ENCODE measurements at regions not wholly inside any gene's neighbourhood (a gene's known extent, or its start where the extent isn't known, plus 50 kb on each side); places are given as distances from the start of the nearest gene placed in this dataset.

DNA sequence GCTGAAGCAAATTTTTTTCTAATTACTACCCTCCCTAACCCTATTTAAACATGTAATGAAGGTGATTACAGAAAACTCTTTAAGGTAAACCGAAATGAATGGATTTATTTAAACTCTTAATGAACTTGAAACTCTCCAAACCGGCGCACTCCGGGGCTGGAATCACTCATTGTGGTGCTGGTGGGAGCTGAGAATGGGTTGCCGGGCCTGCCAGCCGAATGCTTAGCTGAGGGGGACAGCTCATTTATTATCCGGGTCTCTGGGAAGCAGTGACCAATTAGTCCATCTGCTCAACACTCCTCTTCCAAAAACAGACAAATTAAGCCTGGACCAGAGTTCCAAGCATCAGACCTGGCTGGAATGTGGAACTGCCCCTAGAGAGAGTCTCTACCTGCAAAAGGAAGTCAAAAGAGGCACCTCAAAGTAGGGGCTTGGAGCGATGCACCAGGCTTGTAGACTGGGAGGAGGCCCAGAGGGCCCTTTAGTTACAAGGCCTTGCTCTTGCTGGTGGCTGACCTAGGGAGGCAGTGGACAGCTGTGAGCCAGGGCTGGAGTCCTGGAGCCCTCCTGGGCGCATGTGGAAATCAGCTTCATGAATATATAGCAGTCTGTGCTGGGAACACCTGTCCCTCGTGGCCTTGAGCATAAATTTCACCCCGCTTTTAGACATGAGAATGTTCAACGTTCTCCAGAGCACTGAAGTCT lies 320.7 kb downstream of the AJAP1 start (continued):
- TF ChIP-seq, protein P1, sequence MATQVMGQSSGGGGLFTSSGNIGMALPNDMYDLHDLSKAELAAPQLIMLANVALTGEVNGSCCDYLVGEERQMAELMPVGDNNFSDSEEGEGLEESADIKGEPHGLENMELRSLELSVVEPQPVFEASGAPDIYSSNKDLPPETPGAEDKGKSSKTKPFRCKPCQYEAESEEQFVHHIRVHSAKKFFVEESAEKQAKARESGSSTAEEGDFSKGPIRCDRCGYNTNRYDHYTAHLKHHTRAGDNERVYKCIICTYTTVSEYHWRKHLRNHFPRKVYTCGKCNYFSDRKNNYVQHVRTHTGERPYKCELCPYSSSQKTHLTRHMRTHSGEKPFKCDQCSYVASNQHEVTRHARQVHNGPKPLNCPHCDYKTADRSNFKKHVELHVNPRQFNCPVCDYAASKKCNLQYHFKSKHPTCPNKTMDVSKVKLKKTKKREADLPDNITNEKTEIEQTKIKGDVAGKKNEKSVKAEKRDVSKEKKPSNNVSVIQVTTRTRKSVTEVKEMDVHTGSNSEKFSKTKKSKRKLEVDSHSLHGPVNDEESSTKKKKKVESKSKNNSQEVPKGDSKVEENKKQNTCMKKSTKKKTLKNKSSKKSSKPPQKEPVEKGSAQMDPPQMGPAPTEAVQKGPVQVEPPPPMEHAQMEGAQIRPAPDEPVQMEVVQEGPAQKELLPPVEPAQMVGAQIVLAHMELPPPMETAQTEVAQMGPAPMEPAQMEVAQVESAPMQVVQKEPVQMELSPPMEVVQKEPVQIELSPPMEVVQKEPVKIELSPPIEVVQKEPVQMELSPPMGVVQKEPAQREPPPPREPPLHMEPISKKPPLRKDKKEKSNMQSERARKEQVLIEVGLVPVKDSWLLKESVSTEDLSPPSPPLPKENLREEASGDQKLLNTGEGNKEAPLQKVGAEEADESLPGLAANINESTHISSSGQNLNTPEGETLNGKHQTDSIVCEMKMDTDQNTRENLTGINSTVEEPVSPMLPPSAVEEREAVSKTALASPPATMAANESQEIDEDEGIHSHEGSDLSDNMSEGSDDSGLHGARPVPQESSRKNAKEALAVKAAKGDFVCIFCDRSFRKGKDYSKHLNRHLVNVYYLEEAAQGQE (IDR thresholded peaks at IDR 0.05): no peak
- TF ChIP-seq ATF3 (IDR thresholded peaks at IDR 0.05): no peak

GRCh38 chr1:4973341-4973740 lies 318.9 kb downstream of the AJAP1 start:
- no peaks in the 10 kb centered on the region for H3K36me3 ChIP-seq (ENCODE audit: control insufficient read depth in 4 of 4, insufficient read depth in 3 of 4, low read depth in 1 of 4, low read length in 3 of 4)
- H3K27ac ChIP-seq (ENCODE audit: low read depth in 1 of 2, low read length in 2 of 2): no peak overlapping the region
- no peaks in the 10 kb centered on the region for H3K27me3 ChIP-seq (ENCODE audit: control insufficient read depth in 4 of 4, insufficient read depth in 4 of 4, low read length in 3 of 4)
- H3K4me1 ChIP-seq (ENCODE audit: control insufficient read depth in 4 of 4, insufficient read depth in 4 of 4, low read length in 3 of 4): no peaks in the 10 kb centered on the region
- no peaks in the 10 kb centered on the region for H3K9me3 ChIP-seq (ENCODE audit: control insufficient read depth in 4 of 4, low read length in 3 of 4)
- no peak overlapping the region for H3K4me3 ChIP-seq (ENCODE audit: low read depth in 1 of 3, low read length in 3 of 3)
- 89% methylated on average over 10 of the region's 10 CpGs for WGBS
- DNase-seq (ENCODE audit: low spot score): peak; percentile 27
- no peak overlapping the region for H3K9ac ChIP-seq (ENCODE audit: low read depth in 1 of 2, low read length in 2 of 2)
- no peak for TF ChIP-seq TAF1 (conservative IDR thresholded peaks at IDR 0.05)
- TF ChIP-seq RAD21 (IDR thresholded peaks at IDR 0.05): no peak
- TF ChIP-seq, protein P1 (IDR thresholded peaks at IDR 0.05): no peak
- TF ChIP-seq EGR1 (IDR thresholded peaks at IDR 0.05; ENCODE audit: low read depth in 2 of 2): no peak
- TF ChIP-seq FOXA1 (IDR thresholded peaks at IDR 0.05): no peak
- no peak for TF ChIP-seq SP1 (IDR thresholded peaks at IDR 0.05)
- TF ChIP-seq ATF3 (IDR thresholded peaks at IDR 0.05): no peak
- no peak for TF ChIP-seq NR2F2 (IDR thresholded peaks at IDR 0.05)
- no peak for TF ChIP-seq ZBTB33 (IDR thresholded peaks at IDR 0.05)
- TF ChIP-seq, protein P2, sequence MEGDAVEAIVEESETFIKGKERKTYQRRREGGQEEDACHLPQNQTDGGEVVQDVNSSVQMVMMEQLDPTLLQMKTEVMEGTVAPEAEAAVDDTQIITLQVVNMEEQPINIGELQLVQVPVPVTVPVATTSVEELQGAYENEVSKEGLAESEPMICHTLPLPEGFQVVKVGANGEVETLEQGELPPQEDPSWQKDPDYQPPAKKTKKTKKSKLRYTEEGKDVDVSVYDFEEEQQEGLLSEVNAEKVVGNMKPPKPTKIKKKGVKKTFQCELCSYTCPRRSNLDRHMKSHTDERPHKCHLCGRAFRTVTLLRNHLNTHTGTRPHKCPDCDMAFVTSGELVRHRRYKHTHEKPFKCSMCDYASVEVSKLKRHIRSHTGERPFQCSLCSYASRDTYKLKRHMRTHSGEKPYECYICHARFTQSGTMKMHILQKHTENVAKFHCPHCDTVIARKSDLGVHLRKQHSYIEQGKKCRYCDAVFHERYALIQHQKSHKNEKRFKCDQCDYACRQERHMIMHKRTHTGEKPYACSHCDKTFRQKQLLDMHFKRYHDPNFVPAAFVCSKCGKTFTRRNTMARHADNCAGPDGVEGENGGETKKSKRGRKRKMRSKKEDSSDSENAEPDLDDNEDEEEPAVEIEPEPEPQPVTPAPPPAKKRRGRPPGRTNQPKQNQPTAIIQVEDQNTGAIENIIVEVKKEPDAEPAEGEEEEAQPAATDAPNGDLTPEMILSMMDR (IDR thresholded peaks at IDR 0.05; ENCODE audit: low read depth, low read length, missing input control): no peak
- TF ChIP-seq HNF4A (conservative IDR thresholded peaks at IDR 0.05): no peak
- no peak for TF ChIP-seq RXRA (IDR thresholded peaks at IDR 0.05)
- TF ChIP-seq GABPA (IDR thresholded peaks at IDR 0.05 in 1 of 2, conservative IDR thresholded peaks at IDR 0.05 in 1 of 2): no peak
